Suprapubic skin (tissue), 3 donors: ENCODE measurements at regions not wholly inside any gene's neighbourhood (a gene's known extent, or its start where the extent isn't known, plus 50 kb on each side); places are given as distances from the start of the nearest gene placed in this dataset.
"Not testable (repeated sequence)": the region's sequence is repeated elsewhere in the genome, so short reads cannot be mapped to it uniquely, and the experiment has no call there.

Source experiments
- EP300 ChIP-seq: sonication (generic); formaldehyde crosslinking; IDR thresholded peaks from one replicate; pipeline ENCODE4 v1.6.1; 2017; ENCODE audit warnings: antibody characterized with exemption
- POLR2A ChIP-seq, 2 donors: fragments of 450-650 bp; IDR thresholded peaks; one replicate each; pipeline ENCODE4 v1.6.1; 2017; ENCODE audit warnings: antibody characterized with exemption in 2 of 2, mild to moderate bottlenecking in 2 of 2, moderate library complexity in 2 of 2
- TF ChIP-seq, protein P1 (sequence below), 2 donors: fragments of 200-600 bp in 1 of 2; fragments of 450-650 bp in 1 of 2; sonication (generic) in 1 of 2; IDR thresholded peaks; one replicate each; pipeline ENCODE4 v1.5.1; 2016 to 2019; ENCODE audit warnings: antibody characterized with exemption in 2 of 2, mild to moderate bottlenecking in 1 of 2, moderate library complexity in 1 of 2

DNA sequence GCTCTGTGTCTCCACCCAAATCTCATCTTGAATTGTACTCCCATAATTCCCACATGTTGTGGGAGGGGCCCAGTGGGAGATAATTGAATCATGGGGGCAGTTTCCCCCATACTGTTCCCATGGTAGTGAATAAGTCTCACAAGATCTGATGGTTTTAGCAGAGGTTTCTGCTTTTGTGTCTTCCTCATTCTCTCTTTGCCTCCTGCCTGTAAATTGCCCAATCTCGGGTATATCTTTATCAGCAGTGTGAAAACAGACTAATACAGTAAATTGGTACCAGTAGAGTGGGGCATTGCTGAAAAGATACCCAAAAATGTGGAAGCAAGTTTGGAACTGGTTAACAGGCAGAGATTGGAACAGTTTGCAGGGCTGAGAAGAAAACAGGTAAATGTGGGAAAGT lies 278.1 kb upstream of the PCDH9 start:
- TF ChIP-seq, protein P1, sequence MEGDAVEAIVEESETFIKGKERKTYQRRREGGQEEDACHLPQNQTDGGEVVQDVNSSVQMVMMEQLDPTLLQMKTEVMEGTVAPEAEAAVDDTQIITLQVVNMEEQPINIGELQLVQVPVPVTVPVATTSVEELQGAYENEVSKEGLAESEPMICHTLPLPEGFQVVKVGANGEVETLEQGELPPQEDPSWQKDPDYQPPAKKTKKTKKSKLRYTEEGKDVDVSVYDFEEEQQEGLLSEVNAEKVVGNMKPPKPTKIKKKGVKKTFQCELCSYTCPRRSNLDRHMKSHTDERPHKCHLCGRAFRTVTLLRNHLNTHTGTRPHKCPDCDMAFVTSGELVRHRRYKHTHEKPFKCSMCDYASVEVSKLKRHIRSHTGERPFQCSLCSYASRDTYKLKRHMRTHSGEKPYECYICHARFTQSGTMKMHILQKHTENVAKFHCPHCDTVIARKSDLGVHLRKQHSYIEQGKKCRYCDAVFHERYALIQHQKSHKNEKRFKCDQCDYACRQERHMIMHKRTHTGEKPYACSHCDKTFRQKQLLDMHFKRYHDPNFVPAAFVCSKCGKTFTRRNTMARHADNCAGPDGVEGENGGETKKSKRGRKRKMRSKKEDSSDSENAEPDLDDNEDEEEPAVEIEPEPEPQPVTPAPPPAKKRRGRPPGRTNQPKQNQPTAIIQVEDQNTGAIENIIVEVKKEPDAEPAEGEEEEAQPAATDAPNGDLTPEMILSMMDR (IDR thresholded peaks at IDR 0.05): not testable (repeated sequence)
- TF ChIP-seq POLR2A (IDR thresholded peaks at IDR 0.05); EP300: not testable (repeated sequence)
